IMR-90 (cell line): ENCODE measurements at regions not wholly inside any gene's neighbourhood (a gene's known extent, or its start where the extent isn't known, plus 50 kb on each side); places are given as distances from the start of the nearest gene placed in this dataset.

Source experiments
- ATAC-seq: fragments of 200-7000 bp; cut with Tn5 transposase; 2 replicates; pipeline ENCODE4 v1.9.1; 2020; ENCODE audit warnings: low read depth, mild to moderate bottlenecking, moderate library complexity
- BruUV-seq: library from RNA; stranded (reverse); fragments of 400-500 nt; replicated peaks from 2 replicates; lab custom pipeline; 2021; lab: Mats Ljungman, UMichigan
- CTCF ChIA-PET: fragments of 300-600 bp; formaldehyde crosslinking; extraction: SDS; loops from one replicate; lab custom pipeline; 2021; ENCODE audit warnings: antibody characterized with exemption; lab: Yijun Ruan, JAX
- POLR2A ChIA-PET: fragments of 300-600 bp; sonication (Branson Sonifier 250); formaldehyde crosslinking; loops from one replicate; lab custom pipeline; 2022; ENCODE audit warnings: antibody characterized with exemption; ENCODE audit not compliant: unreplicated experiment; lab: Charles Lee
- DNase-seq: peaks from one replicate; pipeline ENCODE4 v3.0.0; 2013
- H2AFZ ChIP-seq: replicated peaks from 2 replicates; pipeline ENCODE3; 2013; ENCODE audit warnings: low read length, mild to moderate bottlenecking; ENCODE audit not compliant: poor library complexity
- H2AK5ac ChIP-seq: 2 replicates; pipeline ENCODE4 v1.6.1; 2013; ENCODE audit warnings: low read depth, low read length, inconsistent platforms
- H2AK9ac ChIP-seq: replicated peaks from 2 replicates; pipeline ENCODE3; 2013; ENCODE audit warnings: mild to moderate bottlenecking, low read depth, low read length, moderate library complexity; ENCODE audit not compliant: poor library complexity
- H2BK120ac ChIP-seq: 2 replicates; pipeline ENCODE4 v1.6.1; 2013; ENCODE audit warnings: low read depth, low read length, inconsistent platforms
- H2BK15ac ChIP-seq: 3 replicates; pipeline ENCODE4 v1.6.1; 2013; ENCODE audit warnings: low read depth, low read length, inconsistent platforms
- H2BK20ac ChIP-seq: 2 replicates; pipeline ENCODE4 v1.6.1; 2013; ENCODE audit warnings: low read depth, mild to moderate bottlenecking, inconsistent platforms, low read length, moderate library complexity
- H2BK5ac ChIP-seq: 2 replicates; pipeline ENCODE4 v1.6.1; 2013; ENCODE audit warnings: mild to moderate bottlenecking, low read depth, low read length, inconsistent platforms; ENCODE audit not compliant: poor library complexity, severe bottlenecking
- H3K14ac ChIP-seq: replicated peaks from 2 replicates; pipeline ENCODE4 v1.6.1; 2013; ENCODE audit warnings: low read depth, low read length, inconsistent platforms
- H3K18ac ChIP-seq: 2 replicates; pipeline ENCODE4 v1.6.1; 2013; ENCODE audit warnings: low read depth, low read length, control low read depth
- H3K23ac ChIP-seq: 2 replicates; pipeline ENCODE4 v1.6.1; 2013; ENCODE audit warnings: low read depth, low read length, inconsistent platforms
- H3K27ac ChIP-seq: 2 replicates; pipeline ENCODE4 v1.5.1; 2013; ENCODE audit warnings: mild to moderate bottlenecking, control low read depth, low read length; ENCODE audit not compliant: insufficient read depth
- H3K27me3 ChIP-seq: 2 replicates; pipeline ENCODE4 v1.6.1; 2013; ENCODE audit warnings: low read length; ENCODE audit not compliant: control insufficient read depth, insufficient read depth
- H3K36me3 ChIP-seq: 2 replicates; pipeline ENCODE4 v1.6.1; 2013; ENCODE audit warnings: low read length, mixed read lengths; ENCODE audit not compliant: control insufficient read depth, insufficient read depth
- H3K4ac ChIP-seq: 2 replicates; pipeline ENCODE4 v1.6.1; 2013; ENCODE audit warnings: low read depth, low read length, inconsistent platforms
- H3K4me1 ChIP-seq: 2 replicates; pipeline ENCODE4 v1.6.1; 2013; ENCODE audit warnings: low read length, mixed read lengths; ENCODE audit not compliant: control insufficient read depth, insufficient read depth
- H3K4me2 ChIP-seq: 2 replicates; pipeline ENCODE4 v1.6.1; 2013; ENCODE audit warnings: low read depth, mild to moderate bottlenecking, control low read depth, low read length, moderate library complexity
- H3K4me3 ChIP-seq: 2 replicates; pipeline ENCODE4 v1.5.1; 2013; ENCODE audit warnings: low read depth, mild to moderate bottlenecking, control low read depth, low read length, moderate library complexity; ENCODE audit not compliant: insufficient read depth
- H3K56ac ChIP-seq: 2 replicates; pipeline ENCODE4 v1.6.1; 2013; ENCODE audit warnings: low read length, inconsistent platforms; ENCODE audit not compliant: insufficient read depth; ENCODE audit errors: extremely low read depth
- H3K79me1 ChIP-seq, 2 experiments: 2 replicates each; pipeline ENCODE4 v1.6.1; 2013; ENCODE audit warnings: low read length in 2 of 2, inconsistent platforms in 1 of 2, low read depth in 1 of 2
- H3K9ac ChIP-seq: 2 replicates; pipeline ENCODE4 v1.6.1; 2013; ENCODE audit warnings: low read depth, low read length, control low read depth
- H3K9me1 ChIP-seq: 2 replicates; pipeline ENCODE4 v1.6.1; 2013; ENCODE audit warnings: low read length, inconsistent platforms; ENCODE audit not compliant: insufficient read depth
- H3K9me3 ChIP-seq: 2 replicates; pipeline ENCODE4 v1.6.1; 2013; ENCODE audit warnings: low read length; ENCODE audit not compliant: control insufficient read depth, insufficient read depth
- H4K20me1 ChIP-seq: 2 replicates; pipeline ENCODE4 v1.6.1; 2013; ENCODE audit warnings: low read length, inconsistent platforms; ENCODE audit not compliant: insufficient read depth
- H4K5ac ChIP-seq: 2 replicates; pipeline ENCODE4 v1.6.1; 2013; ENCODE audit warnings: mild to moderate bottlenecking, low read depth, low read length, control low read depth
- H4K8ac ChIP-seq, 2 experiments: 2 replicates each; pipeline ENCODE4 v1.6.1; 2013; ENCODE audit warnings: low read depth in 2 of 2, low read length in 2 of 2, control low read depth in 1 of 2, inconsistent platforms in 1 of 2
- H4K91ac ChIP-seq: 2 replicates; pipeline ENCODE4 v1.6.1; 2013; ENCODE audit warnings: low read depth, low read length, inconsistent platforms; ENCODE audit not compliant: insufficient read depth
- BHLHE40 ChIP-seq: fragments of 150-350 bp; IDR thresholded peaks from 2 replicates; pipeline ENCODE4 v1.6.1; 2016; ENCODE audit warnings: mild to moderate bottlenecking, low read depth, low read length
- CEBPB ChIP-seq: IDR thresholded peaks from 2 replicates; pipeline ENCODE4 v1.6.1; 2012; ENCODE audit warnings: low read depth, low read length, improper control_type of control experiment
- CHD1 ChIP-seq: IDR thresholded peaks from 2 replicates; pipeline ENCODE4 v1.6.1; 2012; ENCODE audit warnings: low read depth, low read length, improper control_type of control experiment
- MAFK ChIP-seq: IDR thresholded peaks from 2 replicates; pipeline ENCODE4 v1.6.1; 2012; ENCODE audit warnings: low read depth, low read length, improper control_type of control experiment
- MAZ ChIP-seq: IDR thresholded peaks from 2 replicates; pipeline ENCODE4 v1.6.1; 2012; ENCODE audit warnings: low read depth, mild to moderate bottlenecking, low read length, improper control_type of control experiment, moderate library complexity, borderline replicate concordance
- MXI1 ChIP-seq: IDR thresholded peaks from 2 replicates; pipeline ENCODE4 v1.6.1; 2012; ENCODE audit warnings: low read depth, mild to moderate bottlenecking, low read length, moderate library complexity, borderline replicate concordance
- NFE2L2 ChIP-seq: fragments of 150-350 bp; IDR thresholded peaks from 2 replicates; pipeline ENCODE4 v1.6.1; 2016; ENCODE audit warnings: low read depth, mild to moderate bottlenecking, low read length
- RCOR1 ChIP-seq: IDR thresholded peaks from 2 replicates; pipeline ENCODE4 v1.6.1; 2012; ENCODE audit warnings: mild to moderate bottlenecking, low read length, improper control_type of control experiment; ENCODE audit not compliant: insufficient replicate concordance
- RFX5 ChIP-seq: IDR thresholded peaks from 2 replicates; pipeline ENCODE4 v1.8.0; 2012; ENCODE audit warnings: low read depth, mild to moderate bottlenecking, low read length, moderate library complexity
- SMC3 ChIP-seq: fragments of 150-350 bp; IDR thresholded peaks from 2 replicates; pipeline ENCODE4 v1.6.1; 2016; ENCODE audit warnings: low read depth, mild to moderate bottlenecking, antibody characterized with exemption, low read length, moderate library complexity
- WGBS, 2 experiments: methylation state at CpG; one replicate each; pipeline versions ENCODE4 v1.1.5 to v1.1.7; 2013; ENCODE audit warnings: missing lambda C conversion rate in 2 of 2; ENCODE audit not compliant: insufficient read length in 1 of 2; ENCODE audit errors: extremely low coverage in 2 of 2; 5-methylcytosine and 5-hydroxymethylcytosine counted together
- dilution Hi-C: fragments of 300-500 bp; cut with HindIII; formaldehyde crosslinking; loops from one replicate; pipeline ENCODE4 v1.14.3; 2018; ENCODE audit warnings: low sequenced_read_pairs; ENCODE audit not compliant: unreplicated experiment
- in situ Hi-C: fragments of 300-500 bp; cut with MboI; formaldehyde crosslinking; loops from 3 replicates; pipeline ENCODE4 v1.14.3; 2019; ENCODE audit warnings: low sequenced_read_pairs, inconsistent platforms, mixed read lengths
- intact Hi-C: fragments of 100-400 bp; cut with micrococcal nuclease; formaldehyde crosslinking; loops from 2 replicates; pipeline ENCODE4 v1.10.0; 2022
- TF ChIP-seq, protein P1 (sequence below): conservative IDR thresholded peaks from 2 replicates; pipeline ENCODE4 v1.5.1; 2012; ENCODE audit warnings: mild to moderate bottlenecking, low read depth, low read length, improper control_type of control experiment
- TF ChIP-seq, protein P2 (sequence below): fragments of 150-350 bp; IDR thresholded peaks from 2 replicates; pipeline ENCODE4 v1.6.1; 2017; ENCODE audit warnings: mild to moderate bottlenecking, antibody characterized with exemption, low read length, low read depth

GRCh38 chr1:56385314-56385713 is 194.0 kb downstream of the PLPP3 start:
- in situ Hi-C loops = no loop called here
- H2BK120ac ChIP-seq = no peak overlapping the region
- POLR2A ChIA-PET = no interaction called here

More at GRCh38 chr1:56385314-56385713, 194.0 kb downstream of the PLPP3 start:
- Histone ChIP-seq H3K14ac (no peak overlapping the region), H4K20me1 (no peaks in the 10 kb centered on the region), H3K18ac (no peak overlapping the region), H3K4me1 (no peaks in the 10 kb centered on the region), H3K27me3 (peaks cover 2% of the 10 kb centered on the region; the same call in 1 of the 2 replicates), H3K36me3 (no peaks in the 10 kb centered on the region), H3K9ac (no peak overlapping the region), H2BK5ac (no peak overlapping the region), H2AK9ac (no peak overlapping the region), H2BK20ac (no peak overlapping the region), H3K23ac (no peak overlapping the region), H3K4me3 (no peak overlapping the region), H3K79me1 (no peaks in the 10 kb centered on the region), H3K56ac (no peak overlapping the region), H4K5ac (no peak overlapping the region), H3K4ac (no peak overlapping the region), H4K8ac (no peak overlapping the region), H3K9me3 (no peaks in the 10 kb centered on the region), H2AK5ac (no peak overlapping the region), H3K4me2 (no peak overlapping the region), H3K27ac (no peak overlapping the region), H4K91ac (no peak overlapping the region), H2AFZ (no peak overlapping the region), H2BK15ac (no peak overlapping the region), H3K9me1 (no peaks in the 10 kb centered on the region)
- WGBS, 2 experiments = 83% methylated on average over 1 of the region's 1 CpG; no CpG with 5 or more reads in 1 of the 2 experiments
- intact Hi-C loops = no loop called here
- ATAC-seq (no peak), DNase-seq (no peak)
- no TSS peak for BruUV-seq
- dilution Hi-C loops = no loop called here
- CTCF ChIA-PET = no interaction called here
- no peak for TF ChIP-seq MXI1
- no peak for TF ChIP-seq BHLHE40
- TF ChIP-seq, protein P1, sequence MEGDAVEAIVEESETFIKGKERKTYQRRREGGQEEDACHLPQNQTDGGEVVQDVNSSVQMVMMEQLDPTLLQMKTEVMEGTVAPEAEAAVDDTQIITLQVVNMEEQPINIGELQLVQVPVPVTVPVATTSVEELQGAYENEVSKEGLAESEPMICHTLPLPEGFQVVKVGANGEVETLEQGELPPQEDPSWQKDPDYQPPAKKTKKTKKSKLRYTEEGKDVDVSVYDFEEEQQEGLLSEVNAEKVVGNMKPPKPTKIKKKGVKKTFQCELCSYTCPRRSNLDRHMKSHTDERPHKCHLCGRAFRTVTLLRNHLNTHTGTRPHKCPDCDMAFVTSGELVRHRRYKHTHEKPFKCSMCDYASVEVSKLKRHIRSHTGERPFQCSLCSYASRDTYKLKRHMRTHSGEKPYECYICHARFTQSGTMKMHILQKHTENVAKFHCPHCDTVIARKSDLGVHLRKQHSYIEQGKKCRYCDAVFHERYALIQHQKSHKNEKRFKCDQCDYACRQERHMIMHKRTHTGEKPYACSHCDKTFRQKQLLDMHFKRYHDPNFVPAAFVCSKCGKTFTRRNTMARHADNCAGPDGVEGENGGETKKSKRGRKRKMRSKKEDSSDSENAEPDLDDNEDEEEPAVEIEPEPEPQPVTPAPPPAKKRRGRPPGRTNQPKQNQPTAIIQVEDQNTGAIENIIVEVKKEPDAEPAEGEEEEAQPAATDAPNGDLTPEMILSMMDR = no peak
- TF ChIP-seq CEBPB = no peak
- no peak for TF ChIP-seq NFE2L2
- no peak for TF ChIP-seq CHD1
- TF ChIP-seq RCOR1 = no peak
- no peak for TF ChIP-seq MAZ
- TF ChIP-seq, protein P2, sequence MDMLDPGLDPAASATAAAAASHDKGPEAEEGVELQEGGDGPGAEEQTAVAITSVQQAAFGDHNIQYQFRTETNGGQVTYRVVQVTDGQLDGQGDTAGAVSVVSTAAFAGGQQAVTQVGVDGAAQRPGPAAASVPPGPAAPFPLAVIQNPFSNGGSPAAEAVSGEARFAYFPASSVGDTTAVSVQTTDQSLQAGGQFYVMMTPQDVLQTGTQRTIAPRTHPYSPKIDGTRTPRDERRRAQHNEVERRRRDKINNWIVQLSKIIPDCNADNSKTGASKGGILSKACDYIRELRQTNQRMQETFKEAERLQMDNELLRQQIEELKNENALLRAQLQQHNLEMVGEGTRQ = no peak
- no peak for TF ChIP-seq MAFK
- no peak for TF ChIP-seq RFX5
- no peak for TF ChIP-seq SMC3
